ENCODE measurements at regions not wholly inside any gene's neighbourhood (a gene's known extent, or its start where the extent isn't known, plus 50 kb on each side); places are given as distances from the start of the nearest gene placed in this dataset.
"Not testable (repeated sequence)": the region's sequence is repeated elsewhere in the genome, so short reads cannot be mapped to it uniquely, and the experiment has no call there.

DNA sequence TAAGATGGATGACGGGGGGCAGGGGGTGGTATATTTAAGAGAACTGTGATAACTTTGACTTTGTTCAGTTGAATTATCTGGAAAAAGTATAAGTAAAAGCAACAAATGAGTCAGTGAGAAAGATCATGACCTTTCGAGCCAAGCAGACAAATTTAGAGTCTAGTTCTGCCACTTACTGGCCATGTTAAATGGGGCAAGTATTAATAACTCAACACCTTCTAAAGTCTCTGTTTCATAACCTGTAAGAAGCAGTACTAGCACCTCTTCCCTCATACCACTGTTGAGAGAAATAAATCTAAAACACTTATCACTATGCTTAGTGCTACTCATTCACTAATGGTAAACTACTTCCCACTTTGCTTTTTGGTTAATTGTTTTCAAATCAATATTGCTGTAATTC lies 604.4 kb upstream of the LRRN3 start:
- Histone ChIP-seq H3K4me1 (ENCODE audit: insufficient read depth, low read length) (no peaks in the 10 kb centered on the region), H3K9me3 (ENCODE audit: control insufficient read depth, insufficient read depth, low read length) (peaks cover 11% of the 10 kb centered on the region), H3K9ac (ENCODE audit: low read depth, low read length) (no peak overlapping the region), H3K36me3 (ENCODE audit: insufficient read depth, low read length) (no peaks in the 10 kb centered on the region)

DNA sequence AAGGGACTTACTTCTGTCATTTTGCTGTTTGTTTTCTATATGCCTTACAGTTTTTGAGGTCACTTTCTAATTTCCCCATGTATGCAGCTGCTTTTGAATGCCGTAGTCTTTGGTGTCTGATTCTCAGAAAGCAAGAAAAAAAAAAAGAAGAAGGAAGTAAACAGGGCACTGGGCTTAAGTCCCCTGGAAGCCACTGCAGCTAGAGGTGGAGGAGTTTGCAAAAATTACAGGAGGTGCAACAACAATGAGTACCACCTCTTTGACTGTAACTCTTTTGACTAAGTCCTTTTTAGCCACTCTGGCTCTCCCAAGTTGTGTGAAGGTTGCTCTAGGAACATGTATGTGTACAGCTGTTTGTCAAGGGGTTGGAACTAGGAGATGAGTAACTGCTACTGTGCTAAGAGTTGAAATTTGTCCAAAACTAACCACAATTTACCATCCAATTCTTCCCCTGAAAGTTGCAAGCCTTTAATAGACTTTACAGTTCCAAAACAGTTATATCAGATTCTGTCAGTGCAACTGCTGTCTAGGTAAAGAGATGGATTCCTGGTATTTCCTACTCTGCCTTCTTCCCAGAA lies 588.0 kb upstream of the LRRN3 start:
- Histone ChIP-seq H3K4me1 (ENCODE audit: insufficient read depth, low read length) (no peaks in the 10 kb centered on the region), H3K36me3 (ENCODE audit: insufficient read depth, low read length) (no peaks in the 10 kb centered on the region), H3K9me3 (ENCODE audit: control insufficient read depth, insufficient read depth, low read length) (no peaks in the 10 kb centered on the region), H3K9ac (ENCODE audit: low read depth, low read length) (no peak overlapping the region)

DNA sequence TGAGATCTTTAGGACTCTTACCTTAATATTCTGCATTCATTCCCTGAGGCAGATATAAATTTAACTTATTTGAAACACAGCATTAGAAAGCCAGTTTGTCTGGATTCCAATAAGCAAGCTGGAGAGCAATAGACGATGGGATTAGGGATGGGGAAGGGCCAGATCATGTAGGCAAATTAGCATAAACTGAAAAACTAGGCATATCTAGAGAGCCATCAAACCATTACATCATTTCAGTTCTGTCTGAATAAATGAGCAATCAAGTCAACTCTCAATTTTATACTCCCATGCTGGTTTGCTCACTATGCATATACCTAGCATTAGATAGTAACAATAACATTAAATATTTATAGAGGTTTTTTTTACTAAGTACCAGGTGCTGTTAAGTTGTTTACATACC lies 583.6 kb upstream of the LRRN3 start:
- no peaks in the 10 kb centered on the region for H3K4me1 ChIP-seq (ENCODE audit: insufficient read depth, low read length)
- H3K9me3 ChIP-seq (ENCODE audit: control insufficient read depth, insufficient read depth, low read length) = no peaks in the 10 kb centered on the region
- H3K9ac ChIP-seq (ENCODE audit: low read depth, low read length) = no peak overlapping the region
- H3K36me3 ChIP-seq (ENCODE audit: insufficient read depth, low read length) = no peaks in the 10 kb centered on the region

DNA sequence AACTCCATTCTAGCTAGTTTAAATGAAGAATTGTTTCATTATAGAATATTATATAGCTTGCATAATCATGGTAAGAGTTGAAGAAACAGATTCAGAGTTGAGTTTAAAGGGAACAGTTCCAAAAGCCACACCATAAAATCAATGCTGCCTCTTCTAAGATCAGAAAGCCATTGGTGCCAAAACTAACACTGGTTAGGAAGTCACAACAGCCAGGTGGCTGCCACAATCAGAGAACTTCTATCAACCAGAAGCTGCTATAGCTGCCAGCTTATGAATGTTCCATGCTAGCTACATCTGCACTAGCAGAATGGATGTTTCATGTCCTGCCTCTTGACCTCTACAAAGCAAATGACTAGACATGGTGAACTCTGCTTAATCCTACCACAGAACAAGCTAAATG lies 583.1 kb upstream of the LRRN3 start:
- no peaks in the 10 kb centered on the region for H3K36me3 ChIP-seq (ENCODE audit: insufficient read depth, low read length)
- H3K9ac ChIP-seq (ENCODE audit: low read depth, low read length) = no peak overlapping the region
- no peaks in the 10 kb centered on the region for H3K4me1 ChIP-seq (ENCODE audit: insufficient read depth, low read length)
- H3K9me3 ChIP-seq (ENCODE audit: control insufficient read depth, insufficient read depth, low read length) = no peaks in the 10 kb centered on the region

DNA sequence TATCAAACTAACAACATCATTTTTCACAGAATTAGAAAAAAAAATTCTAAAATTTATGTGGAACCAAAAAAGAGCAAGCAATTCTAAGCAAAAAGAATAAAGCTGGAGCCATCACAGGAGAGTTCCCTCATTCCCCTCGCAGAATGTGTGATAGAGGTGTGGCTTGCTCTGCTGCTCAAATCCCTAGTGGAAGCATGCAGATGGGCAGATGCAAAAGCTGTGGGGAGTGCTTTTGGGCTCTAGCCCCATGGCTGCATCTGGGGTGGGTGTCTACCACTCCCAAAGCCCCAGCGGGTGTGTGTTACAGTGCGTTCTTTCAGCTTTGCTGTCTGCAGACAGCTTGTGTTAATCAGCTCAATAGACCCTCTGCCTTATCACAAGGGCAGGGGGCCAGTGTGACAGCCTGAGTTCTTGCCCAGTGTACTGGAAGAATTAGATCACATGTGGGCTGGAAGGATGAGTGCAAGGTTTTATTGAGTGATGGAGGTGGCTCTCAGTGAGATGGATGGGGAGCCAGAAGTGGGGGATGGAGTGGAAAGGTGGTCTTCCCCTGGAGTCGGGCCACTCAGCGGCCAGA lies 575.9 kb upstream of the LRRN3 start:
- not testable (repeated sequence) for H3K4me1 ChIP-seq (ENCODE audit: insufficient read depth, low read length); H3K9me3 ChIP-seq (ENCODE audit: control insufficient read depth, insufficient read depth, low read length); H3K9ac ChIP-seq (ENCODE audit: low read depth, low read length); H3K36me3 ChIP-seq (ENCODE audit: insufficient read depth, low read length)

DNA sequence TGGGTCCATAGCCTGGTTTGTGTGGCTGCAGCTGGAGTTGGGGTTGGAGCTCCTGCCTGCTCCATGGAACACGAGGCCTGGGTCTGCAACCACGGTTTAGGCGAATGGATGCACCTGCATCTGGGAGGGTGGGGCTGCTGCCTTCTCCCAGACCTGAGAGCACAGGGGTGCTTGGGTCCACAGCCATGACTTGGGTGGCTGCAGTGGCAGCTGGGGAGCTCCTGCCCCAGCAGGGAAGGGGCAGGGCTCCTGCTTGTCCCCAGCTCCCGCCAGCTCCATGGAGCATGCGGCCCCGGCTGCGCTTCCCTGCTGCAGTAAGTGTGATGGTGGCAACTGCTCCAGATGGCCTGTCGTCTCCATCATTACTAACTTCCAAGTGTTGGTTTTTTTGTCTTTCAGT lies 571.1 kb upstream of the LRRN3 start:
- Histone ChIP-seq H3K4me1 (ENCODE audit: insufficient read depth, low read length) (no peaks in the 10 kb centered on the region), H3K36me3 (ENCODE audit: insufficient read depth, low read length) (peaks cover 4% of the 10 kb centered on the region; the same call in 1 of the 2 replicates), H3K9me3 (ENCODE audit: control insufficient read depth, insufficient read depth, low read length) (no peaks in the 10 kb centered on the region; the same call in 1 of the 2 replicates), H3K9ac (ENCODE audit: low read depth, low read length) (no peak overlapping the region)

DNA sequence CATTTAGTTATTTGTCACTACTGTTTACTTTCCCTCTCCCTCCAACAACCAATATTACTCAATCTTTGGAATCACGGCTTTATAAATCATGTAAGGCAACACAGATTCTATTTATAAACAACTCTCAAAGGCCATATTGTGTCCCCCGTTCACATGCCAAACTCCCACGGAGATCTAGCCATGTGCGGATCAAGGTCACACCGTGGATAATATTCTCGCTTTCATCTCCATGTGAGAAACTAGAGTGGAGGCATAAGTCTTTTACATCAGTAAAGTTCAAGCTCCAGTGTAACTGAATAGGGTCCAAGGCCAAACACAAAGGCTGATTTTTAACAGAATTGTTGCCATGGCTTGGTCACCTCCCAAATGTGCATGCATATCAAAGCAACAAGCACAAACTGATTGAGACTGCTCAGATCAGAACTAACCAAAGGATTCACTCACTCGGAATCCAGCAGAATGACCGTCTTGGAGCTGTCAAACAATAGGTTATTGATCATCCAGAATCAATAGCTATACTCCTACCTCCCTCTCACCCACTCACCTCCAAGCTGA lies 569.5 kb upstream of the LRRN3 start:
- no peaks in the 10 kb centered on the region; the same call in 1 of the 2 replicates for H3K9me3 ChIP-seq (ENCODE audit: control insufficient read depth, insufficient read depth, low read length)
- peaks cover 4% of the 10 kb centered on the region; the same call in 1 of the 2 replicates for H3K36me3 ChIP-seq (ENCODE audit: insufficient read depth, low read length)
- H3K9ac ChIP-seq (ENCODE audit: low read depth, low read length) = no peak overlapping the region
- no peaks in the 10 kb centered on the region for H3K4me1 ChIP-seq (ENCODE audit: insufficient read depth, low read length)

DNA sequence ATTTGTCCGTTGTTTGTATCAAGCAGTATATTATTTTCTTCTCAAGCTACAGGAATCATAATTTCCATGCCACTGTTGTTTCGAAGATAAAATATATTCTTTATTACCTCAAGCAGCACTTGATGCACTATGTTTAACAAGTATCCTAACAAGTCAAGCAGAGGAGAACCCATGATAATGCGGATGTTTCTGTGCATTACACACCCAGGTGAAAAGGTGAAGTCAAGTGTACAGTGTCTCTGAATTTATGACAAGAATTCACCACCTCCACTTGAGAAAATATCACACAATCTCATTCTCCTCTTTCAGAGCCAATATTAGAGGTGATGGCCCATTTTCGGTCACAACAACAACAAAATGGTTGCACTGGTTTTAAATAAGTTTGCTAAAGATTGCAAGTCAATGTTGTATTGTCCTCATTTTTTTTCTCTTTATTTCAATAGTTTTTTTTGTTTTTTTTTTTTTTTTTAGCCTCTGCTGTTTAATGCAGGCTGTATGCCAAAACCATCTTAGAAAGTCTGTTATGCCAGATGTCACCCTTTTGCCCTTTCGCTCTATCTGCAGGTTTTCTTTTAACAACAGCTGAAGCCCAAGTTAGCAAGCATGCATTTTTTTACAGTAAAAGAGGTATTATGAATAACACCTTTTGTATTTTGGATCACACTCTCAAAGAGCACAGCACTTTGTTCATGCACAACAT lies 568.7 kb upstream of the LRRN3 start:
- Histone ChIP-seq H3K9me3 (ENCODE audit: control insufficient read depth, insufficient read depth, low read length) (no peaks in the 10 kb centered on the region; the same call in 1 of the 2 replicates), H3K36me3 (ENCODE audit: insufficient read depth, low read length) (peaks cover 4% of the 10 kb centered on the region; the same call in 1 of the 2 replicates), H3K9ac (ENCODE audit: low read depth, low read length) (no peak overlapping the region), H3K4me1 (ENCODE audit: insufficient read depth, low read length) (no peaks in the 10 kb centered on the region)

DNA sequence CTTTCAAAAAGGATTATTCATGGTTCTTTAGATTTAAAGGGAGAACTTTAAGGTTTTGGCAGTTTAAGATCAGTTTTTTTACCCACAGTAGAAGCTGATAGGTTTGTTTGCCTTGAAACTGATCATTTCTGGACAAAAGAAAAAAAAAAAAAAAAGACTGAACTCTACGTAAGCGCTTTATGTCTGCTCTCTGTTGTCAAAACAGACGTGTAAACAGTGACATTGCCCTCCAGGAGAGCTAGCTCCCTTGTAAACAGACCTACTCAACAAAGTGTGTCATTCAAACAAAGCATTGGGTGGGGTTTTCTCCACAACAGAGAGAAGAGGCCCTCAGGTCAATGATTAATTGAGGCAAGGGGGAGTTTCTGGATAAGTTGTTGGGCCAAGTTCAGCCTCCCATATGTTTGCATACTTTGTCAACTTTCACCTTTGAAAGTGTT lies 568.1 kb upstream of the LRRN3 start:
- Histone ChIP-seq H3K4me1 (ENCODE audit: insufficient read depth, low read length) (no peaks in the 10 kb centered on the region), H3K9ac (ENCODE audit: low read depth, low read length) (no peak overlapping the region), H3K9me3 (ENCODE audit: control insufficient read depth, insufficient read depth, low read length) (no peaks in the 10 kb centered on the region; the same call in 1 of the 2 replicates), H3K36me3 (ENCODE audit: insufficient read depth, low read length) (peaks cover 4% of the 10 kb centered on the region; the same call in 1 of the 2 replicates)

DNA sequence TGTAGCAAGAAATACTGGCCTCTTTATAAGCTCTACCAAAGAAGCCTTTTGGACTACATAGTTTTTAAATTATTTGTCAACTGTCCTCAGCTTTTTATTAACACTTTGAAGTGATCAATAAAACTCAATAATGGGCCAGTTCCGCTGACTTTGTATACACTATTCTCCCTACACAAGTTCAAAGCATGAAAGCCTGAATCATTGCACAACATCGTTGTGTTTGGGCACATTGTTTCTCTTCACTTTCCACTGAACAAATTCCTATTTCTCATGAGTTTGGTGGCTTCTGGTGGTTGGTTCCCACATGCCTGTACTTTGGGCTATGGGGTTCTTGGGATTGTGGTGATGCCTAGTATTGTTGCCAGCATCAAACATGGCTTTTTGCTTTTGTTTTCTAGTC lies 561.8 kb upstream of the LRRN3 start:
- Histone ChIP-seq H3K36me3 (ENCODE audit: insufficient read depth, low read length) (no peaks in the 10 kb centered on the region), H3K4me1 (ENCODE audit: insufficient read depth, low read length) (no peaks in the 10 kb centered on the region), H3K9ac (ENCODE audit: low read depth, low read length) (no peak overlapping the region), H3K9me3 (ENCODE audit: control insufficient read depth, insufficient read depth, low read length) (peaks cover 3% of the 10 kb centered on the region; the same call in 1 of the 2 replicates)

DNA sequence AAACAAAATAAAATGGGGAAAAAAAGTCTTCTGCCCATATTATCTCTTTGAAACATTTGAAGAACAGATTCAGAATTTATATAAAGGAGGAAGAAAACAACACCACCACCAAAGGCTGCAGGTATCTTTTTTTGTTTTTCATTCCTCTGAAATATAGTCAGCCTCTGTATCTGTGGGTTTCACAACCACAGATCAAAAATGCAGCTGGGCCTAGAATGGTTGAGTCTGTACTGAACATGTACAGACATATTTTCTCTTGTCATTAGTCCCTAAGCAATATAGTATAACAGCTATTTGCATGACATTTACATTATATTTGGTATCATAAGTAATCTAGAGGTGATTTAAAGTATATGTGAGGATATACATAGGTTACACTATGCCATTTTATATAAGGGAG lies 559.7 kb upstream of the LRRN3 start:
- Histone ChIP-seq H3K9ac (ENCODE audit: low read depth, low read length) (no peak overlapping the region), H3K9me3 (ENCODE audit: control insufficient read depth, insufficient read depth, low read length) (peaks cover 3% of the 10 kb centered on the region; the same call in 1 of the 2 replicates), H3K36me3 (ENCODE audit: insufficient read depth, low read length) (no peaks in the 10 kb centered on the region), H3K4me1 (ENCODE audit: insufficient read depth, low read length) (no peaks in the 10 kb centered on the region)

DNA sequence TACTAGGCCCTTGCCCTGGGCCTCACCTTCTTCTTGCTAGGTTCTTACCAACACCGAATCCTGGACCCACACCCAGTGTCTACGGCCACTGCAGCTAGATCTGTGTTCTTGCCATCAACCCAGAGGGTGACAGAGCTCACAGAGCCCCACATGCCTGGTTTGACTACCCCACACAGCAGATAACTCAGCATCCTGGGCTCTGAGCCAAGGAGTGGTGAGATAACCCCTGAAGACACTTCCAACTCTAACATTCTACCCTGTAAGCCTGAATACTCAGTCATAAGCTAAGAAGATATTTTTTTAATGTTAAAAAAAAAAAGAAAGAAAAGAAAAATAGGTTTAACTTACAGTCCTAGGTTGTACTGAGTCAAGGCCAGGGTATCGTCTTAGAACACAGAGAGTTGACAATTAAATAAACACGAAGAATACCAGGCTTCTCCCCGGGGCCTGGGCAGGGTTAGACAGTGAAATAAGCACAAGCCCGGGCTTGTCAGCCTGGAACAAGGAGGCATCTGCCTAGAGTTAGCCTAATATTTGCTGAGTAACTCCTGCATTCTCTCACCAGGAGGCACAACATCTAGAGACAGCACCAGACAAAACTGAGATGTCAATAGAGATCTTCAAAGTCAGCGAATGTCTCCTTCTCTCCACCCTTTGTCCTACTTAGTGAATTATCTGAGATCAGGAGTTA lies 556.5 kb upstream of the LRRN3 start:
- H3K36me3 ChIP-seq (ENCODE audit: insufficient read depth, low read length) = no peaks in the 10 kb centered on the region
- no peak overlapping the region for H3K9ac ChIP-seq (ENCODE audit: low read depth, low read length)
- no peaks in the 10 kb centered on the region for H3K4me1 ChIP-seq (ENCODE audit: insufficient read depth, low read length)
- peaks cover 3% of the 10 kb centered on the region; the same call in 1 of the 2 replicates for H3K9me3 ChIP-seq (ENCODE audit: control insufficient read depth, insufficient read depth, low read length)

DNA sequence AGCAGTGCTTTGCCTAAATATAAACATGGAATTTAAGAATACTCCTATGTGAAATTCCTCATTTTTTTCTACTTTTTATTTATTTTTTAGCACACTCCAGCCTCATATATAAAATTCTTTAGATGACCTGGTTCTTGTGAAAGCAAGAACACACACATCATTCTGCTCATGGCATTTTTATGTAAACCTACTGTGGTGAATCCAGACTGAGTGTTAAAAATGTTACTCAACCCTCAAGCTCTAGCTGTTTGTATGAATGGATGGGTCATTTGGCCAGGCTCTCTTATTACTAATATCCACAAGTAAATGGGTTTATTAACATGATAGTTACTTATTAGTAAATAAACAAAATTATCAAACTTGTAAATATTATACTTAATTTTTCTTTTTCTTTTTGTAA lies 551.7 kb upstream of the LRRN3 start:
- H3K4me1 ChIP-seq (ENCODE audit: insufficient read depth, low read length) = no peaks in the 10 kb centered on the region
- H3K9ac ChIP-seq (ENCODE audit: low read depth, low read length) = no peak overlapping the region
- H3K9me3 ChIP-seq (ENCODE audit: control insufficient read depth, insufficient read depth, low read length) = no peaks in the 10 kb centered on the region
- H3K36me3 ChIP-seq (ENCODE audit: insufficient read depth, low read length) = no peaks in the 10 kb centered on the region

DNA sequence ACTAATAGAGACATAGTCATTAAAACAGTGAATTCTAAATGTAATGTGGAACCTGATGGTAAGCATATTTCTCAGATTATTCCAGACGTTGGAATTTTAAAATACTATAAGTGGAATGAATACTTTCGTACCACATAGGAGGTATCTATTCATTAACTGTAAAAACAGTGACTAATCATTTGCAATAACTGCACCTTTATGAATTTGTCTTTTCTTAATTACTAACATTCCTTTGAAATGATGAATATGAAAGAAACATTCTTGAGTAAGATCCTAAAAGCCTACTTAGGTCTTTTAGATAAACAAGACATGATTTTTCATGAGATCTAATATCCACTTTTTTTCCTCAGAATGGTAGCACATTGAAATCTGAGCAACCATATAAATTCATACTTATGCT lies 549.0 kb upstream of the LRRN3 start:
- Histone ChIP-seq H3K36me3 (ENCODE audit: insufficient read depth, low read length) (no peaks in the 10 kb centered on the region), H3K9ac (ENCODE audit: low read depth, low read length) (no peak overlapping the region), H3K9me3 (ENCODE audit: control insufficient read depth, insufficient read depth, low read length) (no peaks in the 10 kb centered on the region), H3K4me1 (ENCODE audit: insufficient read depth, low read length) (no peaks in the 10 kb centered on the region)
